Stimulated activated CD4-positive, alpha-beta T cell treated with anti-CD3 and anti-CD28 coated beads, Interleukin-15, amount 100 ng/mL, for 24 hours (primary cell): ENCODE measurements at regions not wholly inside any gene's neighbourhood (a gene's known extent, or its start where the extent isn't known, plus 50 kb on each side); places are given as distances from the start of the nearest gene placed in this dataset.

Experiments
- DNase-seq: peaks from one replicate; pipeline ENCODE4 v3.0.0-alpha.2; 2020

DNA sequence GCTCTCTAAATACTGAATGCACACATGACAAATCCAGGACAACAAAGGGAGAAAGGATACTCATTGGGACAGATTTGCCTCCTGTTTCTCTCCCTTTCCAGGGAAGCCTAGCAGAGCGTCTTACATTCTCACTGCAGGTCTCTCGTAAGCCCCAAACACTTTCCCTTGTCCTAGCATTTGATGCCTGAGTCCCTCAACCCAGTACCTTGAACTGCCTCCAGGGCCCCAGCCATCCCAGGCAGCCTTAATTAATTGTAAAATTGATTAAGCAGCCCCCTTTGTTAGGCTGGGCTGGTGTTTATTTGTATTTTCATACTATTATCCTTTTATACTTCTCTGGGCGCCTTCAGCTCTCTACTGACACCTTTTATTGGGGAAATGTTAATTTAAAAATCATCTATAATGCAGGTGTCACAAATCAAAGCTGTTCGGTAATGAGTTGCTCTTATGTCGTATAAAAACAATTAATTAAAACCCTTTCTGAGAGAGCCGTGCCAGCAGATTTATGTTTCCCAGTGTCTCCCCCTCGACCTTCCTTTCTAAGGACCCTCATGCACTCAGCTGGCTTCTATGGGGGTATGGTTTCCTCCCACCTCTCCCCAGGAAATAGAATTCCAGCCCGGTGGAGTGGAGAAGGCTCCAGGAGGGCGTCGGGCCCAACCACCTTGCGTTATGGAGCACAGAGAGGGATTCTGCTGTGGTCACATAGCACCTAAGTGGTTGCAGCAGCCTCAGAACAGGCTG is 243.8 kb downstream of the RPS24 start:
- no peak for DNase-seq

- DNase-seq, result no peak
Observed at GRCh38 chr10:78278058-78278404, 244.4 kb downstream of the RPS24 start.

- no peak for DNase-seq
Observed at GRCh38 chr10:78279756-78280155, 246.1 kb downstream of the RPS24 start.

DNA sequence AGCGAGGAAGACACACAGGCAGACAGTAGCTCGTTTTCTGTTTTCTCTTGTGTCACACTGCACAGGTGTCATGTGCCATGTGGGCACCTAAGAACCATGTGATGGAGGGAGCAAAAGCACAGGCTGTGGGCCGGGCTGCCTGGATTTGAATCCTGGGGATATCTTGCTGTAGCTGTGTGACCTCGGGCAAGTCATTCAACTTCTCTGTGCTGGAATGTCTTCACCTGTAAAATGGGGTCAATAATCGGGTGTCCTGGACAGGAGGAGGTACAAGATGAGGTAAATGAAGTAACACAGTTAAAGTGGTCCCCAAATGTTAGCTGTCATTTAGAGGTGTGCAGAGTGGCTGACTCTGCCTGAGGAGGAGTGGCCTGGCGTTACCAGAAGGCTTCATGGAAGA is 246.9 kb downstream of the RPS24 start:
- DNase-seq, result no peak

- DNase-seq, result no peak
Observed at GRCh38 chr10:78281627-78282026, 248.0 kb downstream of the RPS24 start.

DNA sequence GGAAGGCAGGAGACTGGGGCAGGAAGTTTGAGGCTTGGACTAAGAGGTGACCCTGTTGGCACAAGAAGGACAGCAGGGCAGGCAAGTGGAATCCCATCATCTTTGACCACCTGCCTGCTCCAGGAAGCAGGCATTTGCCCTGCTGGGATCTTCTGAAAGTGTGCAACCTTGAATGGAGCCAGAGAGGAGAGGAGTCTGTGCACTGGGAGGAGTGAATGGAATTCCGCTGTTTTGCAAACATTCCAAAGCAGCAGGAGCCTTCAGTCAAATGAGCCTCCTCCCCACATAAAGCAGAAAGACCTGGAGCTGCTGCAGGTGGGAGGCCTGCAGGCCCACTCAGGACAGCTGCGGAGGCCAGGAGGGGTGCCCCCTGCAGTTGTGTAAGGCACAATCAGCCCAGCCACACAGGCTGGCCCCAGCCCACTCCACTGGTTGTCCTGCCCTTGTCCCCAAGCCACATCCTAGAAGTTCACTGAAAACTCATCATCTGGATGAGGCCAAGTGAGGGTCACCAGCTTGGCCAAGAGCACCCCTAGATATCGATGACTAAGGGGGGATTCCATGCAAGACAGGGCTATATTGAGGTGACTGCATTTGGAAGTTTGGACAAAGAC is 249.5 kb downstream of the RPS24 start:
- DNase-seq, result no peak

DNA sequence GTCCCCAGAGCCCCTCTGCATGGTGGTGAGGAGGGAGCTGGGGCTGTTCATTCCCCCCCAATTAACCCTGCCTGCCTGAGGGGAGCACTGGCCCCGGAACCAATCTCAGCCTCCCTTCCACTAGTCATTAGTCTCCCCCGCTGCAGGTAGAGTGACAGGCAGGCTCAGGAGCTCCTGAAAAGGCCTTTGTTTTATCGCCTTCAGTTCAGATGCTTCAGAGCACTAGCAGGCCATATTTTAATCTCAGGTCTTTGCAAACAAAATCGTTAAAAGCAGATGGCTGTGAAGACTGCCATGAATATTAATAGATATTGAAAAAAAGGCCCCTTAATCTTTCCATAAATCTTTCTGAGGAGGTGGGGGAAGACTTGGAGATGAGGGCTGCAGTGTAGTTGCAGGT is 250.7 kb downstream of the RPS24 start:
- DNase-seq, result no peak

DNA sequence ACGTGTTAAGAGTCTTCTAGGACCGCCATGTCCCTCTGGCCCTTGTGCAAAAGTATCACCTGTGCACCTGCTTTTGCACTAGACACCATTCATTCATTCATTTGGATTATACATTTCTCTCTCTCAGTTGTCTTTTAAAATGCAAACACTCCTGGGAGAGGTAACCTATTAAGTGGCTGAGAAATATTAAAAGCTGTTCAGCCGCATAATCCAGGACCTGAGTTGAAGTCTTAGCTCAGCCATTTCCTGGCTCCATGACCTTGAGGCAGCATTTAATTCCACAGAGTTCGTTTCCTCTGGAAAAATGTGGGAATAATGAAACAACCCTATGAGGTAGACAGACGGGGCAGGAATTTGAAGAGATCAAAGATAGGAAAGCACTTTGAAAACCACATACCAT is 251.6 kb downstream of the RPS24 start:
- DNase-seq, result no peak

DNA sequence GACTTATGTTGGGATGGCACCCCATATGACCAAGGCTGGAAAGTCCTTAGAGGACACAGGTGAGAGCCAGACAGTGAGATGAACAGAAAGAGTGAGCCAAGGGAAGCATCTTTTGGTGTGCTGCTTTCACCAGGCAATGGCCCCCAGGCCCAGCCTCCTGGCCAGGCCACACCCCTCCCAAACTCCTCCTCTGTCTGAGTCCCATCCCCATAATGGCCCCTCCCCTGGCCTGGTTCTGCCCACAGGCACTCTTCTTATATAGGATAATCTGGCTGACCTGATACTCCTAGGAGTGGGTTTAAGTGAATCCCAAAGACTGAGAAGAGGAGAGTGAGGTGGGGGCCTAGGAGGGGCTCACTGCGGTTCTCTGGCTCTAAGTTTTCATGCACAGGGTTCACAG is 252.5 kb downstream of the RPS24 start:
- DNase-seq, result no peak

DNA sequence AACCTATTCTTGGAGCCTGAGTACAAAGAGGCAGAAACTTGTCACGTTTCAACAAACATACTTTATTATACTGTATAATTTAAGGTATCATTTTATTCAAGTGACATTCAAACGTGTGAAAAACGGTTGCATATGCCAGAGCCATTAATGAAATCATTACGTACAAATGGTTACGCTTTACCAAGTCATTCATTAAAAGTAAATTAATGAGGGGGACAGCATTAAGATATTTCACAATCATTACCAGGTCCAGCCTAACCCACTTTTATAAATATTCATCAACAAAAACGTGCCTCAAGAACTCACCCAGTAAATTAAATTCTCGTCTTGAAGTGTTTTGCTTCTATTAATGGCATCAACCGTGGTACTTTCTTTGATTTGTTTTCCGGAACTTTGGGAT is 253.0 kb downstream of the RPS24 start:
- no peak for DNase-seq

- no peak for DNase-seq
Observed at GRCh38 chr10:78287618-78288017, 254.0 kb downstream of the RPS24 start.

DNA sequence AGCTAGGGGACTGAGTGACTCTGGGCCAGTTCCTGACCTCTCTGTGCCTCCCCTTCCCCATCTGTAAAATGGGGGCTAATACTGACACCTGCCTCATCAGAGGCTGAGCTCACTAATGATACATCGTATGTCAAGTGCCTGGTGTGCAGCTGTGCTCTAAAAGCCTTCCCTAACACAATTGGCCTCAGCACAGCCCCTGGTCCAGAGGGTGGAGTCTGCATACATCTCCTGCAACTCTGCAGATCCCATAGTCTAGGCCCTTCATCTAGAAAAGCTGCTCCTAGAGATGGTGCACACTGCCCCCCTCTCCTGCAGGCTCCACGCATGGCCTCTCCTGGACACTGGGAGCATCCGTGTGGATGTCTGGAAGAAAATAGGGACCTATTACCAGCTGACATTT is 255.0 kb downstream of the RPS24 start:
- DNase-seq, result no peak

GRCh38 chr10:78290131-78290750 is 256.6 kb downstream of the RPS24 start:
- DNase-seq, result no peak

GRCh38 chr10:78291722-78292121 is 258.1 kb downstream of the RPS24 start:
- no peak for DNase-seq

GRCh38 chr10:78292250-78292981 is 258.8 kb downstream of the RPS24 start:
- no peak for DNase-seq

GRCh38 chr10:78292982-78293865 is 259.6 kb downstream of the RPS24 start:
- DNase-seq, result no peak

DNA sequence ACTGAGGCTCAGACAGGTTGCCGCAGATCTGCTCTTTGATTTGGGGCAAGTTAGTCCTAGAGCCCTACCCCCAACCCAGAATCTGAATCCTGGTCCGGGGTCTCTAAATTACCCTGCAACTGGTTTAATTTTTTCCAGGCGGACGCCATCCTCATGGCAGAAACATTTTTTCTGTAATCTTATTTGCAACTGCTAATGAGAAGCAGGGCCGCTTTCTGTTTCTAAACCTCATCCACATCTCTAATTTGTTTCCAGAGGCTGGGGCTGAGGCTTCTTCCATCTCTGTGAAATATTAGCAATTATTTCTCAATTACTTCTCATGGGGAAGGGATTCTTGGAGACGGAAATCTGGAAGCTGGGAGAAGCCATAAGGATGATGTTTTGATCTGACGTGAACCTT is 261.6 kb downstream of the RPS24 start:
- no peak for DNase-seq

DNA sequence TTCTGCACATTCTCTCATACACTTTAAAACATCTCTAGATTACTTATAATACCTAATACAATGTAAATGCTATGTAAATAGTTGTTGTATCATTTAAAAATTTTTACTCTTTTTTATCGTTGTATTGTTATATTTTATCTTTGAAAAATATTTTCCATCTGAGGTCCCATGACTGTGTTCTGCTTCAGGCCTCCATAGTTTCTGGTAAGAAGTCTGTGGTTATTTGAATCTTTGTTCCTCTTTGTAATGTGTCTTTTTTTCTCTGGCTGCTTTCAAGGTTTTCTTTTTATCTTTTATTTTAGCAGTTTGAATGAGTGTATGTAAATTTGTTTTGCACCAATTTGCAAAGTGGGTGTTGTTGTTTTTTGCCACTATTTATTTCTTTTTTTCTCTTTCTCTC is 263.1 kb downstream of the RPS24 start:
- no peak for DNase-seq

GRCh38 chr10:78297997-78298396 is 264.3 kb downstream of the RPS24 start:
- no peak for DNase-seq

- DNase-seq, result no peak
Observed at GRCh38 chr10:78298835-78299234, 265.2 kb downstream of the RPS24 start.

DNA sequence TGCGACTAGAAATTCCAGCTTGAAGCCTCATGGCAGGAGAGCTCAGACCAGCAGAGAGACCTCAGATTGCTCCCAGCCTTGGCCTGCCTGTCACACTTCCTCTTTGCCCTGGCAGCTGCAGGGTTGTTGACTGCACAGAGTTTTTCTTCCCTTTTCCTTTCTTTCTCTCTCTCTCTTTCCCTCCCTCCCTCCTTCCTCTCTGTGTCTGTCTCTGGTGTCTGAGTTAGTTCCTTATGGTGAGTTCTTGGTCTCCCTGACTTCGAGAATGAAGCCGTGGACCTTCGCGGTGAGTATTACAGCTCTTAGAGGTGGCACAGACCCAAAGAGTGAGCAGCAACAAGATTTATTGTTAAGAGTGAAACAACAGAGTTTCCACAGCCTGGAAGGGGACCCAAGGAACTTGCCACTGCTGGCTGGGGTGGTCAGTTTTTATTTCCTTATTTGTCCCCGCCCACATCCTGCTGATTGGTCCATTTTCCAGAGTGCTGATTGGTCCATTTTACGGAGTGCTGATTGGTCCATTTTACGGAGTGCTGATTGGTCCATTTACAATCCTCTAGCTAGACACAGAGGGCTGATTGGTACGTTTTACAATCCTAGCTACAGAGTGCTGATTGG is 266.3 kb downstream of the RPS24 start:
- DNase-seq, result no peak

DNA sequence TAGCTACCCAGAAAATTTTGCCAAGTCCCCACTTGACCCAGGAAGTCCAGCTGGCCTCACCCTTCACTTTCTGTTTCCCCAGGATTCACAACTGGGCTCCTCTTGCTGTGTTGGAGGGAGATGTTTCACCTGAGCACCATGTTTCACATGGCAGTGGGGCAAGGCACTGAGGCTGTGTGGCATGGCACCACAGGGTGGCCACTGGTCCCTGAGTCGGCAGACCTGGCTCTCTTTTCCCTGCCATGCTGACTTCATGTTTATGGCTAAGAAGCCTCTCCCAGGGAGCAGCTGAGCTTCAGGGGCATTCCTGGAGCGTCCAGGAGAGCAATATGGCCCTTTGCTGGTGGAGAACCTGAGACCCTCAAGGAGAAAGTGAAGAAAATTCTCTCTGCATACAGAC is 266.9 kb downstream of the RPS24 start:
- no peak for DNase-seq
